ENCODE measurements at regions not wholly inside any gene's neighbourhood (a gene's known extent, or its start where the extent isn't known, plus 50 kb on each side); places are given as distances from the start of the nearest gene placed in this dataset.
A peak's percentile ranks its signal among the peaks of the same experiment; 100 is the strongest.

- DNase-seq (ENCODE audit: missing footprints) (no peak), ATAC-seq (no peak)
- intact Hi-C loops (cut with DNase I): no loop called here
These were observed 64.4 kb upstream of the SLCO3A1 start for GRCh38 chr15:91789136-91789535.

DNA sequence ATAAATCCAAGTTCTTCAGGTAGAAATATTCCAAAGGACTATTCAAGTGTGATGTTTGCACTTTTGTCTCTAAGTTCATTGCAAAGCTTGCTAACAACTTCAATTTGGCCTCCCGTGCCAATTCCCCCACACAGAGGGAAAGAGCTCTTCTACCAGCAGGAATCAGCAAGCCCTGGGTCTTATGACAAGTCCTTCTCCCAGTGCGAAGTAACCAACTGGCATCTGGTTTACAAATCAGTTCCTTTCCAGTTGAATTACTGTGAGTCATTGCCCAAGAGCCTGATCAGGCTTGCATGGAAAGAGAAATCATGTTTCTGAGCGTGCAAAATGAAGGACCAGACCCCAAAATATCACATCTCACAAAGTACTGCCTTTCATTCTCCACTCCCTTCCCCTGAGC, 62.7 kb upstream of the SLCO3A1 start:
- intact Hi-C loops (cut with DNase I): no loop called here
- ATAC-seq (no peak), DNase-seq (ENCODE audit: missing footprints) (no peak)

GRCh38 chr15:91793771-91794170, 59.7 kb upstream of the SLCO3A1 start:
- ATAC-seq: no peak
- DNase-seq (ENCODE audit: missing footprints): no peak
- intact Hi-C loops (cut with DNase I): no loop called here

DNA sequence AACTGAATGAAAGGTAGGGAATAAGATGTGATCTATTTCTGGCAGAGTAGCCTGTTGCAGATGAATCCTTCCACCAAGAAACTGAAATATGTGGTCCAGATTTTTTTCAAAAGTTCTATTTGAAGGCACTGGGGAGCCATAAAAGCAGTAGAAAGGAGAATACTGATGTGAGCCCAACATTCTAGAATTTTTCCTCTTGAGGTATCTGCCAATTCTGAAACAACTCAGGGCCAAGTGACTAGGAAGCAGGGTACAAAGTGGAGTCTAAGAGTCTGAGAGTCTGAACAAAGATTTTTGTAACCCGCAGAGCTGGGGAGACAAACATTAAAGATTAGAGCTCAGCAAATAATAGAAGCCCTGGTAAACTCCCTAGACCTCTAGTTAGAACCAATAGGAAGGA, 58.3 kb upstream of the SLCO3A1 start:
- ATAC-seq: no peak
- intact Hi-C loops (cut with DNase I): no loop called here
- no peak for DNase-seq (ENCODE audit: missing footprints)

DNA sequence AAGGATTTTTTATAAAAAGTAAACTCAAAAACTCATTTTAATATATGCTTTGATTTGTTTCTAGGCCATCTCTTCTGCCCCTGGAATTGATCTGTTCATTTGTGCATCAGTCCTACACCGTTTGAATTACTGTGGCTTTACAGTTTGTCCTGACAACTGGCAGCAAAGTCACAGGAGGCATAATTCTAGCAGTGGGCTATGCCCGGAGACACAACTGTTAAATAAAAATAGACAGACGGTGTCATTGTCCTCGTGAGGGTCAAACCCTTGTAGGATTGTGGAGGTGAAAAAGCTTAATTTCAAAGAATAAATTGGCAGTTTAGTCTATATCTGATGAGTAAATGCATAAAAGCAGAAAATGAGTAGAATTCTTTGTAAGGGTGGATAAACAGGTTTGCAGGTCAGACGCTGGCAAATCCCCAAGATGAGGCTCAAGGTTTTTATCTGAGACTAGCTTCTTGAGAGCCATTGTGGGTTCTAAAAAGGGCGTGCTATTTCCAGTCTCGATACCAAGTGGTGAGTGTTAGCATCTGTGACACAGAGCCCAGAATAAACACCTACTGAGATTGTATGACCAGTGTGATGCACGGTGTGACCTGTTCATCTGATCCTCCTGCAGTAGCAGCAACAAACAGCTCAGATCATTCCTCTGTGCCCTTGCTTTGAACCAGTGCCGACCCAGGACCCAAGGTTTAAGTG, 51.5 kb upstream of the SLCO3A1 start:
- DNase-seq (ENCODE audit: missing footprints) (no peak), ATAC-seq (peak; percentile 96)
- intact Hi-C loops (cut with DNase I): no loop called here

GRCh38 chr15:91803260-91803659, 50.2 kb upstream of the SLCO3A1 start:
- no peak for ATAC-seq
- intact Hi-C loops (cut with DNase I): no loop called here
- no peak for DNase-seq (ENCODE audit: missing footprints)

All from Right ventricle myocardium inferior (tissue), 1 donor.